Stimulated activated CD4-positive, alpha-beta T cell treated with anti-CD3 and anti-CD28 coated beads, Interleukin-12 subunit alpha, Interleukin-12 subunit beta, amount 100 ng/mL, for 24 hours (primary cell): ENCODE measurements at regions not wholly inside any gene's neighbourhood (a gene's known extent, or its start where the extent isn't known, plus 50 kb on each side); places are given as distances from the start of the nearest gene placed in this dataset.
A peak's percentile ranks its signal among the peaks of the same experiment; 100 is the strongest.

Experiments
- DNase-seq, 2 experiments: peaks; one replicate each; pipeline ENCODE4 v3.0.0-alpha.2; 2020; ENCODE audit warnings: low read depth in 2 of 2

- no peak for DNase-seq
Measured at GRCh38 chr10:21031232-21031795, 134.2 kb upstream of the NEBL start.

- DNase-seq = no peak
Measured at GRCh38 chr10:21030091-21030490, 133.0 kb upstream of the NEBL start.

GRCh38 chr10:21022821-21023220, 125.7 kb upstream of the NEBL start:
- DNase-seq = no peak

- no peak for DNase-seq
Measured at GRCh38 chr10:21021843-21022594, 124.9 kb upstream of the NEBL start.

GRCh38 chr10:21021231-21021630, 124.1 kb upstream of the NEBL start:
- no peak for DNase-seq

GRCh38 chr10:21020545-21020944, 123.4 kb upstream of the NEBL start:
- peak in 1 of 2 experiments; percentile 11 for DNase-seq

GRCh38 chr10:21019436-21019835, 122.3 kb upstream of the NEBL start:
- DNase-seq = no peak

- no peak for DNase-seq
Measured at GRCh38 chr10:21015851-21016250, 118.7 kb upstream of the NEBL start.

GRCh38 chr10:21014141-21014540, 117.0 kb upstream of the NEBL start:
- no peak for DNase-seq

GRCh38 chr10:21011433-21012018, 114.4 kb upstream of the NEBL start:
- DNase-seq = no peak

GRCh38 chr10:21010615-21011014, 113.5 kb upstream of the NEBL start:
- no peak for DNase-seq

GRCh38 chr10:21003240-21003822, 106.2 kb upstream of the NEBL start:
- no peak for DNase-seq

- no peak for DNase-seq
Measured at GRCh38 chr10:21002091-21002878, 105.2 kb upstream of the NEBL start.

GRCh38 chr10:20999699-21000098, 102.6 kb upstream of the NEBL start:
- no peak for DNase-seq

- DNase-seq = no peak
Measured at GRCh38 chr10:20998036-20998435, 100.9 kb upstream of the NEBL start.

GRCh38 chr10:20995123-20995987, 98.2 kb upstream of the NEBL start:
- DNase-seq = no peak

GRCh38 chr10:20993830-20994527, 96.9 kb upstream of the NEBL start:
- DNase-seq = no peak

- no peak for DNase-seq
Measured at GRCh38 chr10:20993389-20993788, 96.3 kb upstream of the NEBL start.

GRCh38 chr10:20991526-20991925, 94.4 kb upstream of the NEBL start:
- DNase-seq = no peak

- DNase-seq = no peak
Measured at GRCh38 chr10:20990604-20991003, 93.5 kb upstream of the NEBL start.
